ENCODE measurements at regions not wholly inside any gene's neighbourhood (a gene's known extent, or its start where the extent isn't known, plus 50 kb on each side); places are given as distances from the start of the nearest gene placed in this dataset.

GRCh38 chr3:181289306-181289705 lies 299.8 kb upstream of the DNAJC19 start:
- POLR2A ChIA-PET: no interaction called here
- CTCF ChIA-PET: no interaction called here
- H3K36me3 Mint-ChIP-seq (ENCODE audit: low read depth): no peaks in the 10 kb centered on the region
- no peak for TF ChIP-seq CTCF (IDR thresholded peaks at IDR 0.05)
- H3K27me3 Mint-ChIP-seq: no peaks in the 10 kb centered on the region
- DNase-seq: no peak
- intact Hi-C loops (cut with micrococcal nuclease): no loop called here
- H3K9me3 Mint-ChIP-seq: no peaks in the 10 kb centered on the region
- H3K27ac Mint-ChIP-seq: no peak overlapping the region
- H3K4me3 Mint-ChIP-seq: no peak overlapping the region
- H3K4me1 Mint-ChIP-seq: no peaks in the 10 kb centered on the region
- ATAC-seq (ENCODE audit: low read depth): no peak

DNA sequence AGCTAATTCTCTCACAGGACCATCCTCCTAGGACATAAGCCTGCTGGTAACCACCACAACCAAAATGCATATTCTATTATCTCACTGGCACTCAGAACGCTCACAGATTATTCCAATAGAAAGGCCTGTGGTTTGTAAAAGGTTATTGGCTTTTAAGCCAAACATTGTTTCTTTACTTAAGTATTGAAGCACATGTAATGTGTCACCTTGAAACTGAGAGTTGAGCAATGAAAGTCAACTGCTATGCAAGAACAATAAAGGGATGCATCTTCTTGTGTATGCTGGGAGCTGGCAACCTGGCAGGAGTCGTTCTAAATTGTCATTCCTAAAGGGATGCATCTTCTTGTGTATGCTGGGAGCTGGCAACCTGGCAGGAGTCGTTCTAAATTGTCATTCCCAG lies 298.6 kb upstream of the DNAJC19 start:
- H3K4me1 Mint-ChIP-seq: no peaks in the 10 kb centered on the region
- H3K9me3 Mint-ChIP-seq: no peaks in the 10 kb centered on the region
- no peak for TF ChIP-seq CTCF (IDR thresholded peaks at IDR 0.05)
- ATAC-seq (ENCODE audit: low read depth) (no peak), DNase-seq (no peak)
- intact Hi-C loops (cut with micrococcal nuclease): no loop called here
- POLR2A ChIA-PET: no interaction called here
- no peak overlapping the region for H3K27ac Mint-ChIP-seq
- H3K36me3 Mint-ChIP-seq (ENCODE audit: low read depth): no peaks in the 10 kb centered on the region
- no peak overlapping the region for H3K4me3 Mint-ChIP-seq
- H3K27me3 Mint-ChIP-seq: peaks cover 1% of the 10 kb centered on the region
- CTCF ChIA-PET: no interaction called here

DNA sequence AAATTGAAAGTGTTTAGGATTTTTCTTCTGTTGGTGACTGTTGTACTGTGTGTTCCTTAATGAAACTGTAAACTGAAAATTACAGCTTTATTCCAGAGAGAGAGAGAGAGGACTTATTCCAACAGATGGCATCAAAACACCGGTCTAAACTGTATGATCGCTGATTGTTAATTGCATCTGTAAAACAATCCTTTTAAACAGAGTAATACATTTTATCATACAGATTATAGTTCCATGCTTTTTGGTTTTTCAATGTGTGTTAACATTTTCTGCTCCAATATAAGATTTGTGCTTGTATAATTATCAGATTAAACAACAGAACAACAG lies 289.7 kb upstream of the DNAJC19 start:
- ATAC-seq (ENCODE audit: low read depth) (no peak), DNase-seq (no peak)
- intact Hi-C loops (cut with micrococcal nuclease): loop anchor here (5.0 kb wide), 1 partner anchor 1627 kb away; the partner anchor contains the start of gene USP13
- CTCF ChIA-PET: interaction anchor here (2.1 kb wide), 1 partner anchor 1350 kb away, joined by 13 read pairs; no protein-coding TSS in a partner anchor
- H3K27ac Mint-ChIP-seq: no peak overlapping the region
- H3K4me3 Mint-ChIP-seq: no peak overlapping the region
- no peak for TF ChIP-seq CTCF (IDR thresholded peaks at IDR 0.05)
- H3K27me3 Mint-ChIP-seq: peaks cover 2% of the 10 kb centered on the region
- no peaks in the 10 kb centered on the region for H3K4me1 Mint-ChIP-seq
- H3K9me3 Mint-ChIP-seq: no peaks in the 10 kb centered on the region
- H3K36me3 Mint-ChIP-seq (ENCODE audit: low read depth): no peaks in the 10 kb centered on the region
- POLR2A ChIA-PET: no interaction called here

DNA sequence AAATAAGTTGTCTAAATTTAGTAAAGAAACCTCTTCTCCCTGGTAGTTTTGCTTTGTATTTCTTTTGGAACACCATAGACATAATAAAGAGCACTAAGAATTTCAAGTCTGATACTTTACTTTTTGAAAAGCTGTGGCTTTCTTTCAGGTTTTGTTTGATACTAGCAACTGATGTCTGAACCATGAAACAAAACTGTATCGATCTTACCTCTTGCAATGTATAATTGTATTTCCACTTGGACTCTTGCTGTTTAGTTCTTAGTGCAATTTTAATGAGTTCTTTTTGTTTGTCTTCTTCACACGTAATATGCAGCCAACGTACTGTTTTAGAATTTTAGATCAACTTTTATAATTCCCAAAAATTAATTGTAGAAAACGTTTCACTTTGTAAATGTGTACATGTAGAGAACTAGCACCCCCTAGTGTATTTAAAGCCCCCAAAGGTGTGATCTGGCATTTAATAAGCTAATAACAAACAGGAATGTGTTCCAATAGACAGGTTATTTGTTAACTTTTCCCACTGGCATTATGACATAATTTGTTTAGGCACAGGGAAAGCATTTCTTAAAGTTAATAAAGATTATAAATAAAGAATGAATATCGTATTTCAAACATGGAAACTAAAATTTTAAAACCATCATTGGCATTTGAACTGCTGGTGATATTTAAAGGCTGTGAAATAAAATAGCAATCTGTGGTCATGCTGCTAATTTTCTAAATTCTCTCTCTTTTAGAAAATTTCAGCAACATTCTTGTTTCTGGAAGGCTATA lies 289.1 kb upstream of the DNAJC19 start:
- no peak for TF ChIP-seq CTCF (IDR thresholded peaks at IDR 0.05)
- Mint-ChIP-seq H3K27me3 (peaks cover 2% of the 10 kb centered on the region), H3K4me1 (no peaks in the 10 kb centered on the region), H3K36me3 (ENCODE audit: low read depth) (no peaks in the 10 kb centered on the region), H3K27ac (no peak overlapping the region), H3K4me3 (no peak overlapping the region), H3K9me3 (no peaks in the 10 kb centered on the region)
- CTCF ChIA-PET: interaction anchor here (0.7 to 2.1 kb wide), 2 partner anchors 1350 to 1467 kb away, joined by 3 to 13 read pairs; no protein-coding TSS in a partner anchor
- ATAC-seq (ENCODE audit: low read depth) (no peak), DNase-seq (no peak)
- POLR2A ChIA-PET: interaction anchor here (0.6 kb wide), 1 partner anchor 448 kb away, joined by 11 read pairs; no protein-coding TSS in a partner anchor
- intact Hi-C loops (cut with micrococcal nuclease): loop anchor here (1.0 to 5.0 kb wide), 2 partner anchors 474 to 1626 kb away; partner anchors contain the start of gene USP13

- no peaks in the 10 kb centered on the region for H3K27me3 Mint-ChIP-seq
- DNase-seq: no peak
- no peaks in the 10 kb centered on the region for H3K36me3 Mint-ChIP-seq (ENCODE audit: low read depth)
- H3K27ac Mint-ChIP-seq: no peak overlapping the region
- no peak for ATAC-seq (ENCODE audit: low read depth)
- no peak for TF ChIP-seq CTCF (IDR thresholded peaks at IDR 0.05)
- ChIA-PET CTCF (no interaction called here), POLR2A (interaction anchor here (0.7 kb wide), 1 partner anchor 61 kb away, joined by 3 read pairs; no protein-coding TSS in a partner anchor)
- intact Hi-C loops (cut with micrococcal nuclease): loop anchor here (5.0 kb wide), 1 partner anchor 1624 kb away; the partner anchor contains the start of gene USP13
- H3K4me3 Mint-ChIP-seq: no peak overlapping the region
- no peaks in the 10 kb centered on the region for H3K9me3 Mint-ChIP-seq
- no peaks in the 10 kb centered on the region for H3K4me1 Mint-ChIP-seq
Measured at GRCh38 chr3:181276358-181276896, 286.9 kb upstream of the DNAJC19 start.
